ENCODE measurements at regions not wholly inside any gene's neighbourhood (a gene's known extent, or its start where the extent isn't known, plus 50 kb on each side); places are given as distances from the start of the nearest gene placed in this dataset.
"Not testable (repeated sequence)": the region's sequence is repeated elsewhere in the genome, so short reads cannot be mapped to it uniquely, and the experiment has no call there.

- not testable (repeated sequence) for H4K20me1 ChIP-seq (ENCODE audit: low read depth, low read length); H3K9ac ChIP-seq (ENCODE audit: low read length); H3K4me3 ChIP-seq (ENCODE audit: insufficient read depth, low read length, poor library complexity, severe bottlenecking); H3K9me2 ChIP-seq (replicated peaks; ENCODE audit: insufficient read depth, low read length); H3K9me3 ChIP-seq (ENCODE audit: insufficient read depth, low read length); H2AFZ ChIP-seq (ENCODE audit: low read depth, low read length, severe bottlenecking); H3K27ac ChIP-seq (ENCODE audit: low read depth, low read length); H3F3A ChIP-seq (ENCODE audit: insufficient read depth); H3K79me2 ChIP-seq (ENCODE audit: insufficient read depth, low read length); H3K36me3 ChIP-seq (ENCODE audit: low read length); H3K27me3 ChIP-seq (ENCODE audit: low read length); H3K4me2 ChIP-seq (ENCODE audit: low read depth, low read length, poor library complexity, severe bottlenecking)
Measured at GRCh38 chr20:30894707-30895353, 362.6 kb upstream of the DEFB115 start.

GRCh38 chr20:30895354-30895711, 362.1 kb upstream of the DEFB115 start:
- H4K20me1 ChIP-seq (ENCODE audit: low read depth, low read length); H3K4me2 ChIP-seq (ENCODE audit: low read depth, low read length, poor library complexity, severe bottlenecking); H3K36me3 ChIP-seq (ENCODE audit: low read length); H3K27ac ChIP-seq (ENCODE audit: low read depth, low read length); H3K79me2 ChIP-seq (ENCODE audit: insufficient read depth, low read length); H3K9ac ChIP-seq (ENCODE audit: low read length); H3K27me3 ChIP-seq (ENCODE audit: low read length); H2AFZ ChIP-seq (ENCODE audit: low read depth, low read length, severe bottlenecking); H3K9me3 ChIP-seq (ENCODE audit: insufficient read depth, low read length); H3F3A ChIP-seq (ENCODE audit: insufficient read depth); H3K4me3 ChIP-seq (ENCODE audit: insufficient read depth, low read length, poor library complexity, severe bottlenecking); H3K9me2 ChIP-seq (replicated peaks; ENCODE audit: insufficient read depth, low read length): not testable (repeated sequence)

- H3K36me3 ChIP-seq (ENCODE audit: low read length); H3K27me3 ChIP-seq (ENCODE audit: low read length); H3K79me2 ChIP-seq (ENCODE audit: insufficient read depth, low read length); H3F3A ChIP-seq (ENCODE audit: insufficient read depth); H3K27ac ChIP-seq (ENCODE audit: low read depth, low read length); H3K4me3 ChIP-seq (ENCODE audit: insufficient read depth, low read length, poor library complexity, severe bottlenecking); H3K4me2 ChIP-seq (ENCODE audit: low read depth, low read length, poor library complexity, severe bottlenecking); H3K9ac ChIP-seq (ENCODE audit: low read length); H4K20me1 ChIP-seq (ENCODE audit: low read depth, low read length); H2AFZ ChIP-seq (ENCODE audit: low read depth, low read length, severe bottlenecking); H3K9me3 ChIP-seq (ENCODE audit: insufficient read depth, low read length); H3K9me2 ChIP-seq (replicated peaks; ENCODE audit: insufficient read depth, low read length): not testable (repeated sequence)
Measured at GRCh38 chr20:30899370-30900079, 357.9 kb upstream of the DEFB115 start.

- not testable (repeated sequence) for H3K27me3 ChIP-seq (ENCODE audit: low read length); H3K4me3 ChIP-seq (ENCODE audit: insufficient read depth, low read length, poor library complexity, severe bottlenecking); H4K20me1 ChIP-seq (ENCODE audit: low read depth, low read length); H3K4me2 ChIP-seq (ENCODE audit: low read depth, low read length, poor library complexity, severe bottlenecking); H2AFZ ChIP-seq (ENCODE audit: low read depth, low read length, severe bottlenecking); H3K27ac ChIP-seq (ENCODE audit: low read depth, low read length); H3K36me3 ChIP-seq (ENCODE audit: low read length); H3K9me3 ChIP-seq (ENCODE audit: insufficient read depth, low read length); H3K79me2 ChIP-seq (ENCODE audit: insufficient read depth, low read length); H3K9me2 ChIP-seq (replicated peaks; ENCODE audit: insufficient read depth, low read length); H3K9ac ChIP-seq (ENCODE audit: low read length); H3F3A ChIP-seq (ENCODE audit: insufficient read depth)
Measured at GRCh38 chr20:30900080-30900719, 357.3 kb upstream of the DEFB115 start.

GRCh38 chr20:30905231-30905630, 352.2 kb upstream of the DEFB115 start:
- not testable (repeated sequence) for H3K9me2 ChIP-seq (replicated peaks; ENCODE audit: insufficient read depth, low read length); H3K79me2 ChIP-seq (ENCODE audit: insufficient read depth, low read length); H3K4me2 ChIP-seq (ENCODE audit: low read depth, low read length, poor library complexity, severe bottlenecking); H3K27ac ChIP-seq (ENCODE audit: low read depth, low read length); H3K4me3 ChIP-seq (ENCODE audit: insufficient read depth, low read length, poor library complexity, severe bottlenecking); H2AFZ ChIP-seq (ENCODE audit: low read depth, low read length, severe bottlenecking); H3K9ac ChIP-seq (ENCODE audit: low read length); H3F3A ChIP-seq (ENCODE audit: insufficient read depth); H3K27me3 ChIP-seq (ENCODE audit: low read length); H3K9me3 ChIP-seq (ENCODE audit: insufficient read depth, low read length); H3K36me3 ChIP-seq (ENCODE audit: low read length); H4K20me1 ChIP-seq (ENCODE audit: low read depth, low read length)

Measured in SU-DHL-6 (cell line).